GM11168 (cell line): ENCODE measurements at regions not wholly inside any gene's neighbourhood (a gene's known extent, or its start where the extent isn't known, plus 50 kb on each side); places are given as distances from the start of the nearest gene placed in this dataset.

Experiments
- in situ Hi-C: fragments of 300-500 bp; cut with MboI; formaldehyde crosslinking; loops from one replicate; pipeline ENCODE4 v1.12.0; 2022; ENCODE audit warnings: low sequenced_read_pairs; ENCODE audit not compliant: unreplicated experiment

DNA sequence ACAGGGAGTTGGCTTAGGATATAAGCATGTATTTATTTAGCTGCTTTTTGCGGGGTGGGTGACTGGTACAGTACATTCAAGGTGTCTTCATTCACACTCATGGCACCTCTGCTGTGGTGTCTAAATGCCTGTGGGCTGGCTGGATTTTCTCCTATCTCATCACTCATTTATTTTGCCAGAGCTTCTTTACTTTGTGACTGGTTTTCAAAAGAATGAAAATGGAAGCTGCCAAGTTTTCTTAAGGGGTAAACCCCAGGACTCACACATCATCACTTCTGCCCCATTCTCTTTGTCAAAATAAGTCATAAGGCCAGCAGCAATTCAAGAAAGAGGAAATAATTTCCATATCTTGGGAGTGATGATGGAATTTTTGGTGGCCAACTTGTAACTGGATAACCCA, 493.4 kb upstream of the ALCAM start:
- in situ Hi-C loops: no loop called here

DNA sequence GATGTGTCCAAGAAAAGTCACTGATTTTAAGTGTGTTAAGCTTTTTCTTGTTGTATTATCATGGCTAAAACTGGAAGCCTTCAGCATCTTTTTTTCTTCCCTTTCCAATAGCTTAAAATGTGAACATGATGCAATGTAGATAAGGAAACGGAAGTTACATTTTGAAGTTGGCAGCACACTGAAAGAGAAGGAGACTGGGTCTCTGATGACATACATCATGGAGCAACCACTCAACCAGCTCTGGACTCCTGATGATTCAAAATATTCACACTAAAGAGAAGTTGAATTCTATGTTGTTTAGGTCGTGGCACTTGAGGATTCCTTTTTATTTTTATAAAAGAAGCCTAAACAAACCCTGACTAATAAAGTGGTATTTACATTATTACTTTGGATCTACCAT, 488.3 kb upstream of the ALCAM start:
- in situ Hi-C loops: no loop called here

DNA sequence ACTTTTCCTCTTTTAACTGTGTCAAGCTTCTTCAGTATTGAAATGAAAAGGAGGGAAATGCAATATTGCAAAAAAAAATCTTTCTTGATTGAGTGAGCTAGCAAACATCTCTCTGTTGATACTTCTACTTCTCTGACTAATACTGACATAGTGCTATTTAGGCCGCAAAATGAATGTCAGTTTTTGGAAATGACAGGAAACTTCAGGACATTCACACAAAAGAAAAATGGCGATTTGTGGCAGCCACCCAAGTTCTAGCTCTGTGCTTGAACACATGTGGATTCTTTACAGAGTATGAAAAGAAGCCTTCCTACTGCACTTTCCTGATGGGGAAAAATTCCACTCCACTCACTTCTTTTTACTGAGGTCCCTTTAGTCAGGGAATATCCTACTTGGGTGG, 486.8 kb upstream of the ALCAM start:
- in situ Hi-C loops: no loop called here

DNA sequence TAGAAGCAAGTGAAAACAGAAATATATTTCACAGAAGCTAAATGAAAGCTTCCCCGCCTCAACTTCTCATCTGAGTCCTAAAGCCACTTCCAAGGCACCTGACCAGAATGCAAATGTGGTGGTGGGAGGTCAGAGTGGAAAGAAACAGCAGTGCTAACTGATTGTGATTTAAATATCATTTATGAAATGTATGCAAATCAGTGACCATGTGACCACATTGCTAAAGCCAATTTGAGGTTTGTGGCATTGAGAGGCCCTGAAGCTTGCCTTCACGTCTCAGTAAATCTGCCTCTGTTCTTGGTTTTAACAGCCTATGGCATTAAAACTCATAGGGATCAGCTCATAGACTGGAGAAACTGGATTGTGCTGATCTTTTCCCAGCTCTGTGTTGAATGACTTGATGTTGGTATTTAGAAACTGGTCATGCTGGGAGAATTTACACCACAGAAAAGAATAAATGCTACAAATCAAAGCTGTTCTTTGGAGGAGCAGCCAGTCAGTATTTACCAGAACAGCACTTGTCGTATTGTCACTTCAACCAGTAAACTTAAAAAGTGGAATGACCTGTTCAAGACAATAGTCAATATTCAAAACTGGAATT, 481.4 kb upstream of the ALCAM start:
- in situ Hi-C loops: no loop called here

DNA sequence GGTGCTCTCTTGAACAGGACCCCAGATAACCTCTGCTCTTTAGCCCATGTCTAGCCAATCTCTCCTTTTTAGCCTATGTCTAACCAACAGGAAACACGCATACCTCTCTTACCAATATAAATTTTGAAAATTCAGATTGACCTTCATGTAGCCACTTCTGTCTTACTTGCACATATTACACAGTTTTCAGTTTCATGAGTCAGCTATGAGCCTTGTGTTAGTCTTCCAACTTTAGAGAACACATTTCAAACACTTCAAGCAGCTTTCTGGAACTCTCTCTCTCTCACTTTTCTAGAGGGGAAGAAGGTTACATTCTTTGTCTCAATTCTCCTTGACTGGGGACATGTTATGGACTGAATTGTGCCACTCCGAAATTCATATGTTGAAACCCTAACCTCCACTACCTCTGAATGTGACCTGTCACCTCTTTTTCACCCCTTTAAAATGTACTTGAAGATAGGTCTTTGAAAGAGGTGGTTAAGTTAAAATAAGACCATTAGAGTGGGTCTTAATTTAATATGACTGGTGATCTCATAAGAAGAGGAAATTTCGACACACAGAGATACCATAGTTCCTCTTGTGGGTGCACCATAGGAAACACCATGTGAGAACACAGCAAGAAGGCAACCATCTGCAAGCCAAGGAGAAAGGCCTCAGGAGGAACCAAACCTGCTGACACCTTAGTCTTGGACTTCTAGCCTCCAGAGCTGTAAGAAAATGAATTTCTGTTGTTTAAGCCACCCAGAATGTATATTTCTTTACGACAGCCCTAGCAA, 480.3 kb upstream of the ALCAM start:
- in situ Hi-C loops: no loop called here

DNA sequence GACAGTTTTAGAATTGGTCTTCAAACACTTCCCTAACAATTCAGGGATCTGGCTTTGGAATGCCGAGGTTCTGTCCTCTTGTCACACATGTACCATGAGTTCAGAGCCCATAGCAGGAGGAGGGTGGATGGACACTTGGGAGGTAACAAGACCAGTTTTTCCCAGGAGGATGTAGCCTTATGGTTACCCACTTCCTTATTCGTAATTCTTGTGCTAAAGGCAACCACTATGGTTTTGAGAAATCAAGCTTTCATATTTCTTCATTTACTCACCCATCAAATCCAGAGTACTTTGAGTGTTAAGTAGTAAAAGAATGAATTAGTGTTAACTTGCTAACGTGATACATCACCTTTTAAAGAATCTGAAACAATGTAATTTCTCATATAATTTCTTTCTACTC, 479.6 kb upstream of the ALCAM start:
- in situ Hi-C loops: no loop called here

DNA sequence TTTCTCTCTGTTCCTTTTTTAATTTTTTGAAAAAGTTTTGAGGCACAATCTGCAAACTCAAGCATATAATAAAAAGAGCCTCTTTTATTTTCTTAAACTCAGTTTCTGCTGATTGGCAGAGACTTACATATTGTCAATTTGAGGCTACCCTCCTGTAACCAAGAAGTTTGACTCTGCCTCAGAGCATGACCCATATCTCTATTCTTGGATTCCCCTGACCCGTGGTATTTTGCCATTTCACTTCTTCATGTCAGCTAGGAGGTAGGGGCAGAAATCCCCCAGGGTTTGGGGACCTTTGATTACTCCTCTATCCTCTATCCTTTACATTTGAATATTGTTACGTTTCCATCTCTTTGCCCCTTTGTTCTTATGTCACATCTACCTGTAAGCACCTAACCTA, 479.1 kb upstream of the ALCAM start:
- in situ Hi-C loops: no loop called here

DNA sequence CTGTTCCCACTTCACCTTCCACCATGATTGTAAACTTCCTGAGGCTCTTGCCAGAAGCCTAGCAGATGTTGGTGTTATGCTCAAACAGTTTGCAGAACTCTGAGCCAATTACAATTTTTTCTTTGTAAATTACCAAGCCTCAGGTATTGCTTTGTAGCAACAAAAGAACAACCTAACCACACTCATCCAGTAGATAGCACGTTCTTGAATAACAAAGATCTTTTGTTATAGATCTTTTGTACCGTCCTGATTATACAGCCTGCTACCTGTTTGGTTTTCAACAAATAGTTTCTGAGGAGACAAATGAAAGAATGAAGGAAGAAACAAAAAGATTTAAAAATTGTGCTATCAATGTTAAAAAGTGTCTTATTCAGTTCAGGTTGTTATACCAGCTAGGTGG, 474.7 kb upstream of the ALCAM start:
- in situ Hi-C loops: no loop called here

DNA sequence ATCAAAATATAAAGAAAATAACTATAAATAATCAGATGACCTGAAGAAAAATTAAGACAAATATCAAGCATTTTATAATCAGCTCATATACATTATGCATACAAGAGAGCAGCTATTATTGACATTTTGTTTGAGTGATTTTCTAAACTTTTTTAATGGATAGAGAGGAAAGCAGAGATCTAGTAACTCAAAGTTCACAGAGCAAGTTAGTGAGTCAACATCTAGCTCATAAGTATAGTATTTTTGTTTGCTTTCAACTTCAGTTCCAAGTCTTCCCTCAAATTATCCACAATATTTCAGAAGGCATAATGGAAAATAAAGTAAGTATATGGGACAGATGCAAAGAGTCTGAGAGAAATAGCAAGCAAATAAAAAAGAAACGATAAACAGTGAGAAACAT, 470.1 kb upstream of the ALCAM start:
- in situ Hi-C loops: no loop called here

DNA sequence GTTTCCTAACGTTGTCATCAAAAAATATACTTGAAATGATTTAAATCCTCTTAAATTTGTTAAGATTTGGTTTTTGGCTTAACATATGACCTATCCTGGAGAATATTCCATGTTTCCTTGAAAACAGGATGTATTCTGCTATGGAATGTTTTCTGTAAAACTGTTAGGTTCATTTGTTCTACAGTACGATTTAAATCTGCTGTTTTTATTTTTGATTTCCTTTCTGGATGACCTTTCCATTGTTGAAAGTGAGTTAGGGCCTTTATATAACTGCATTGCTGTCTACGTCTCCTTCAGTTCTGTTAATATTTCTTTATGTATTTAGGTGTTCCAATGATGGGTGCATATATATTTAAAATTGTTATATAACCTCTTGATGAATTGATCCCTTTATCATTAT, 465.3 kb upstream of the ALCAM start:
- in situ Hi-C loops: no loop called here

DNA sequence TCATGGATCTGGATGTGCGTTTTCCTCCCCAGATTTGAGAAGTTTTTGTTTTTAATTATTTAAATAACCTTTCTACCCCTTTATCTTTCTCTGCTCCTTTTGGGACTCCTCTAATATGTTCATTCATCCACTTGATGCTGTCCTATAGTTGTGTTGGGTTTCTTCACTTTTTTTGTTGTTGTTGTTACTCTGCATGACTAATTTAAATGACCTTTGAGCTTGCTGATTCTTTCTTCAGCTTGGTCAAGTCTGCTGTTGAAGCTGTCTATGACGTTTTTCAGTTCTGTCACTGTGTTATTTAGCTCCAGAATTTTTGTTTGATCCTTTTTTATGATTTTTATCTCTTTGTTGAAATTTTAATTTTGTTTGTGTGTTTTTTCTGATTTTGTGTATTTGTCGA, 463.6 kb upstream of the ALCAM start:
- in situ Hi-C loops: no loop called here

DNA sequence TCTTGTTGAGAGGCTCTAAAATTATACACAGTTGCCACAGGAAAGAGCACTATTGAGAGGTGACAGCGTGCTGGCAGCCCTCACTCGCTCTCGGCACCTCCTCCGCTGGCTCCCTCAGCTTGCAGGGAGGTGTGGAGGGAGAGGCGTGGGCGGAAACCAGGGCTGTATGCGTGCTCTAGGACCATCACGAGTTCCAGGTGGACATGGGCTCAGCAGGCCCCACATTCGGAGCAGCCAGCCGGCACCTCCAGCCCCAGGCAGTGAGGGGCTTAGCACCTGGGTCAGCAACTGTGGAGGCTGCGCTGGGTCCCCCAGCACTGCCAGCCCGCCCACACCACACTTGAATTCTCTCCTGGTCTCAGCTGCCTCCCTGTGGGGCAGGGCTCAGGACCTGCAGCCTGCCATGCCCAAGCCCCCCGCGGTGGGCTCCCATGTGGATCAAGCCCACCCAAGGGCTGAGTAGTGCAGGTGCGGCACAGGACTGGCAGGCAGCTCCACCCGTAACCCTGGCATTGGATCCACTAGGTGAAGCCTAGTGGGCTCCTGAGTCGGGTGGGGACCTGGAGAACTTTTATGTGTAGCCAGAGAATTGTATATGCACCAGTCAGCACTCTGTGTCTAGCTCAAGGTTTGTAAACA, 460.6 kb upstream of the ALCAM start:
- in situ Hi-C loops: no loop called here

DNA sequence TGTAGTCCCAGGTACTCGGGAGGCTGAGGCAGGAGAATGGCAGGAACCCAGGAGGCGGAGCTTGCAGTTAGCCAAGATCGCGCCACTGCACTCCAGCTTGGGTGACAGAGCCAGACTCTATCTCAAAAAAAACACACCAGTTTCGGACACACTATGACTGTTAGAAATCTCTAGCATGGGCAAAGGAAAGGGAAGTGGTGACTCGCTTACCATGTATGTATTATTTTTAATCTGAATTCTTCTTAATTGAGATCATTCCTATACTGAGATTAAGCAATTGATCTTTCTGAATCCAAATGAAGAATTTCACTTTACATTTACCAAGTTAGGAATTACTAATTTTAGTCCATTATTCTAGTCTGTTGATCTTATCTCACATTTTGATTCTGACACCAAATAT, 459.2 kb upstream of the ALCAM start:
- in situ Hi-C loops: no loop called here

DNA sequence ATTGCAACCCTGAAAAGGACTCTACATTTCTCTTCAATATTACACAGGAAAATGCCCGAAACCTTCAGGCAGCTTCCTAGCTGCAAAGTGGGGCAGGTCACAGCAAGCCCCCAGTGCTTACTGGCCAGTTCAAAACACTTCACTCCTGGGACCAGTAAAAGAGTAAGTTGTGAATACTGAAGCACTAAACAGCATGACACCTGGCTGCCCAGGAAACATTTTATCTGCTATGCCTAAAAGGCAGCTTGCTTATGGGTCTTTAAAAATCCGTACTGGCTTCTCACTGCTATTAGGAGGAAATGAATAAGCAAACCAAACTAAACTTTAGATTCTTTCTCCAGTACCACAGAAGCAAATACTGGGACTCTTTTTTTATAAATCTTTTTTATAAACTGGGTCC, 457.9 kb upstream of the ALCAM start:
- in situ Hi-C loops: no loop called here

DNA sequence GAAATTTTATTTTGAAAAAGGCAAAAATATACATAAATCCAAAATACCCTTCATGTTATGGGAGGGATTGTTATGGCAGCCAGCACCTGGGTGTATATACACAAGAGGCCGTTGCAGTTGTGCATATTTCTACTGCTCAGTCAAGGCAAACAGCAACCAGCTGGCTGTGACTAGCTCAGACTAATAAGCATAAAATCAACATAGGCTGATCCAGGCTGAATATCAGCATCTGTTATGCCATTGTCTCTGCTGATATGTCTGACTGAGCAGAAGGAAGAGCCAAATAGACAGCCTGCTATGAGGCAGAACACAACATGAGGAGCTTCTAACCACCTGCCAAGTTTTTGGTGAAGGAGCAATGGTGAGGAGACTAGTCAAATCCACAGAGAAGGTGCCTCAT, 457.5 kb upstream of the ALCAM start:
- in situ Hi-C loops: no loop called here

DNA sequence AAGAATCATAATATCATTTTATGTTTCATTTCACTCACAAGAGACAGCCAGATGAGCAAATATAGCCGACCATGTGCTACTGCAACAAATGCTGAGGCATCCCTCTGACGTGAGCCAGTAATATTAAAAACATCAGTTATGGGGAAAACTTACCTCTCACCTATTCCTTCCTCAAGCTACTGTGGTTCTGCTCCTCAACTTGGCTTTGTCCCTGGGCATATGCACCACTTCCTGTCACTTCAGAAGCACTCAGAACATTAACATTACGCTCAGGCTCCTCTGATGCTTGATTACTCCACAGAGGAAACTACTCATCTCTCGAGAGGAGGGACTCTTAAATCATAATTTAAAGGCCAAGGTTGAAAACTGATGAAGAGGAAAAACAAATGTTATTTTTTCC, 457.0 kb upstream of the ALCAM start:
- in situ Hi-C loops: no loop called here

DNA sequence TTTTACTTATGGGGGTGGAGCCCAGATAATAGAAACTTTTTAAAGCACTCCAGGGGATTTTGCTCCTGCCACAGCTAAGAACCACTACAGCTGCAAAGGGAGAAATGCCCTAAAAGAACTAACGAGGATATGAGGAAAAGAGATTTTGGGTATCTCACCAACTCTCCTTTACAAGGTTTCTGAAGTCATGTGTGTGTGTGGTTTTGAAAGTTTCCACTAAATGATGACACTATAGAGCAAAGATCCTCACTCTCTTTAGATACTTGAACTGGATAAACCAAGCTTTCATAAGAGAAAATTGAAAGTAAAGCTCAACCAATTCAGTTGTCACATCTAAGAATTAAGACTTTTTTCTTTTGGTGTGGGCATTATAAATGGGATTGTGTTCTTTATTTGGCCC, 455.3 kb upstream of the ALCAM start:
- in situ Hi-C loops: no loop called here

DNA sequence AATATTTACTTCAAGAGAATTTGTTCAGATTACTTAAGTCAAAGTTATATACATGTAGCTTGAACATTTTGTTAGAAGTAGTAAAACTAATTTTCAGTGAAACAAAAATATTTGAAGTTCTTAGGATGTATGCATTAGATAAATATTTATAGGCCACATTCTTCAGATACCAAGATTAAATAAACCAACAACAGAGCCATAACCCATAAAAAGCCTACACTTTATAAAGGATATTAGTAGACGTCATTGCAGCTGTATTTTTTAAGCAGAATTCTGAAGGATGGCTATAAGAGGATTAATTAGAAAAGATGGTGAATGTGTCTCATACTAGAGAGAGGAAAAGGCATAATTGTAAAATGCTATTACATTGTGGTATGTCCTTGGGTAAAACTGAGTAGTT, 449.7 kb upstream of the ALCAM start:
- in situ Hi-C loops: no loop called here

DNA sequence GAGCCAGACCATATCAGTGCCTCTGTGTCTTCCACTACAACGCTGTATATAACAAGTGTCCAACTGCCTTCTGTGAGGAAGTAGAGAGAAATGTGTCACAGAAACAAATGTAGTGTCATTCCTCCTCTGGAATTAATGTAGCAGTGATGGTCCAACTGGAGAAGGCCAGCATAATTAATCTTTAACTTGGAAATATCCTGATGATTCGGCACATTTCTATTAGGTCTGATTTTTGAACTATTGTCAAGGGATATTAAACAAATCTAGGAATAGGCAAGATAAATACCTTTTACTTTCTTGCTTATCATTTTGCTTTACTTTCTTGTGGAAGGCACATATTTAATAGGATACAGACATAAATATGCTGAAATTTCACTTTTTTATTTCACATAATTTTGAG, 446.2 kb upstream of the ALCAM start:
- in situ Hi-C loops: no loop called here

DNA sequence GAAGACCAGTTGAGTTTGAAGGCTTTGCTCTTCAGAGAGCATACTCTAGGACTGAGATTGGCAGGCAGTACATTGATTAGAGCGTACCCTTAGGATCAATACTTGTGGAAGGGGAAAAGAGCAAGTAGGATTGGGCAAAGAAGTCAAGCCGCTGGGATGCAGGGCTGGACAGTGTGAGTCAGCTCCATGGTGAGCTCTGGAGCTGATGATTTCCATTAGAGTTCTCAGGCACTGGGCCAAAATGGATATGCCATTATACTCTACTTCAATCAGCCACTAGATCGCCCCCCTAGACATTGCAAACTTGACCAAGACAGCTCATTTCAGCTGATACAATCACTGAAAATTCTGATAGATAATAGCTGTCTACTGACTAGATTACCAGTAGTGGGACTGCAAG, 432.7 kb upstream of the ALCAM start:
- in situ Hi-C loops: no loop called here

DNA sequence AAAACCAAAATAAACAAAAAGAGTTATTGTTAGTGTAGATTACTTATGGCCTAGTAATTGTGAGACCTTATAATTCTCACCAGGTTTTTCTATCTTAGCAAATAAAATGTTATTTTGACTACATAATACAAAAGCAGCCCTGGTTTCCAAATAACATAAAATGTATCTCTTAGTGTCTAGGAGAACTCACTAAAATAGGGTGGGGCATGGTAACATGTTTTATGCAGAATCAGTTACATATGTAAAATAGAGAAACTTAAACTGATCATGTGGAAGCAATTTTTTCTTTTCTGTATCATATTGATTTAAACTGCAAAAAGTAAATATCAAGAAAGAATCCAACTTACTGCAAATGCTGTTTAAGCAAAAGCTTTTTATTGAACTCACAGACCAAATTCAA, 431.1 kb upstream of the ALCAM start:
- in situ Hi-C loops: no loop called here

DNA sequence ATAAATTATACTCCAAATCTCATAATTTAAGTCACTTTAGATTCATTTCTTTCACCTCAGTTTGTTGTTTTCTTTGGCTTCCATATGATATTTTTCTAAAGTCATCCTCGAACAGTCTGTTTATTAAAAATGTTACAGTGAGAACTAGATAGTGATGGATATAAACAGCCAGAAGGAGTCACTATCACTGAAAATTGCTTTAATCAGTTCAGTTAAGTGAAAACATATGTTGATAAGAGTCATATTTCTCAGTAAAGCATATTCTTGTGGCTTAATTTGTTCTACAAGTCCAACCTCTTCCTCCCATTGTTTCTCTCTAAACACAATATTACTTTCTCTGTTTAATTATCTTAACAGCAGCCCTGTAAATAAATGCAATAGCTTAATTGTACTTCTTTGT, 427.5 kb upstream of the ALCAM start:
- in situ Hi-C loops: no loop called here
